ENCODE measurements at regions not wholly inside any gene's neighbourhood (a gene's known extent, or its start where the extent isn't known, plus 50 kb on each side); places are given as distances from the start of the nearest gene placed in this dataset.

DNA sequence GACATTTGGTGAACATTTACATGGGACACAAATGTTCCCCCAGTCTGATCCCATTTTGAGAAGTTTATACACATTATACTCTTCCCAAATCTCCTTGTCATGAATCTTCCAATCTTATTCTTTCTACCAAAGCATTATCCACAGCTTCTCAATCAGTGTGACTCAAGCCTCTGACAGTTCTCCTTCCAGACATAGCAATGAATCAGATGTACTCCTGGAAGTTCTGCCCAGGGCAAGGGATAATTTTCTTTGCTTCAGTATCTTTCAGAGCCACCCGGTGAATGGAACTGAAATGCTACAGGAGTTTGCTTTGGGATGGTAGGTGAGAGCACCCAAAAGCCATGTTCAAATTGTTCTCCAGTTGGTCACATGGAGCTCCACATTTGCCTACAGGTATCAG is 145.5 kb downstream of the ANXA5 start:
- Mint-ChIP-seq H3K36me3 (no peaks in the 10 kb centered on the region), H3K27me3 (ENCODE audit: insufficient read depth, low read depth) (no peaks in the 10 kb centered on the region), H3K4me3 (no peak overlapping the region), H3K9me3 (no peaks in the 10 kb centered on the region), H3K27ac (no peak overlapping the region), H3K4me1 (no peaks in the 10 kb centered on the region)
- Histone ChIP-seq H3K27ac (no peak overlapping the region), H3K4me2 (no peak overlapping the region), H2AFZ (replicated peaks) (no peak overlapping the region), H3K36me3 (no peaks in the 10 kb centered on the region), H3K79me2 (ENCODE audit: low read depth) (no peaks in the 10 kb centered on the region), H3F3A (ENCODE audit: low read depth) (no peaks in the 10 kb centered on the region), H3K27me3 (no peaks in the 10 kb centered on the region), H3K9me3 (ENCODE audit: low read depth) (no peaks in the 10 kb centered on the region), H3K4me3 (no peak overlapping the region), H3K9ac (no peak overlapping the region), H4K20me1 (ENCODE audit: low read depth) (no peaks in the 10 kb centered on the region), H3K4me1 (no peaks in the 10 kb centered on the region)
- no peak for DNase-seq (ENCODE audit: low spot score)
- TF ChIP-seq EZH2phosphoT487 (IDR thresholded peaks at IDR 0.05) (no peak), EZH2 (IDR thresholded peaks at IDR 0.05) (no peak)
- TF ChIP-seq, protein P1, sequence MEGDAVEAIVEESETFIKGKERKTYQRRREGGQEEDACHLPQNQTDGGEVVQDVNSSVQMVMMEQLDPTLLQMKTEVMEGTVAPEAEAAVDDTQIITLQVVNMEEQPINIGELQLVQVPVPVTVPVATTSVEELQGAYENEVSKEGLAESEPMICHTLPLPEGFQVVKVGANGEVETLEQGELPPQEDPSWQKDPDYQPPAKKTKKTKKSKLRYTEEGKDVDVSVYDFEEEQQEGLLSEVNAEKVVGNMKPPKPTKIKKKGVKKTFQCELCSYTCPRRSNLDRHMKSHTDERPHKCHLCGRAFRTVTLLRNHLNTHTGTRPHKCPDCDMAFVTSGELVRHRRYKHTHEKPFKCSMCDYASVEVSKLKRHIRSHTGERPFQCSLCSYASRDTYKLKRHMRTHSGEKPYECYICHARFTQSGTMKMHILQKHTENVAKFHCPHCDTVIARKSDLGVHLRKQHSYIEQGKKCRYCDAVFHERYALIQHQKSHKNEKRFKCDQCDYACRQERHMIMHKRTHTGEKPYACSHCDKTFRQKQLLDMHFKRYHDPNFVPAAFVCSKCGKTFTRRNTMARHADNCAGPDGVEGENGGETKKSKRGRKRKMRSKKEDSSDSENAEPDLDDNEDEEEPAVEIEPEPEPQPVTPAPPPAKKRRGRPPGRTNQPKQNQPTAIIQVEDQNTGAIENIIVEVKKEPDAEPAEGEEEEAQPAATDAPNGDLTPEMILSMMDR (IDR thresholded peaks at IDR 0.05), result no peak

DNA sequence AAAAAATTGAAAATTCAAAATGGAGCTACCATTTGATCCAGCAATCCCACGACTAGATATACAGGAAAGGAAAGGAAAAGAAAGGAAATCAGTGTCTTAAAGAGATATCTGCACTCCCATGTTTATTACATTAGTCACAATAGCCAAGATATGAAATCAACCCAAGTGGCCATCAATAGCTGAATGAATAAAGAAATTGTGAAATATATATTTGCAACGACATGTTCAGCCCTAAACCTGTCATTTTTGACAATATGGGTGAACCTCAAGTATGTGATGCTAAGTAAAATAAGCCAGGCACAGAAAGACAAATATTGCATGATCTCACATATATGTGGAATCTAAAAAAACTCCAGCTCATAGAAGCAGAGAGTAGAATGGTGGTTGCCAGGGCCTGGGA is 155.1 kb downstream of the ANXA5 start:
- no peak overlapping the region for H3K4me2 ChIP-seq
- DNase-seq (ENCODE audit: low spot score), result no peak
- H3K4me3 Mint-ChIP-seq, result no peak overlapping the region
- H3K27me3 Mint-ChIP-seq (ENCODE audit: insufficient read depth, low read depth), result no peaks in the 10 kb centered on the region
- no peaks in the 10 kb centered on the region for H3K27me3 ChIP-seq
- H3K4me3 ChIP-seq, result no peak overlapping the region
- H3F3A ChIP-seq (ENCODE audit: low read depth), result no peaks in the 10 kb centered on the region
- no peaks in the 10 kb centered on the region for H3K79me2 ChIP-seq (ENCODE audit: low read depth)
- no peak overlapping the region for H2AFZ ChIP-seq (replicated peaks)
- H3K36me3 ChIP-seq, result no peaks in the 10 kb centered on the region
- H4K20me1 ChIP-seq (ENCODE audit: low read depth), result no peaks in the 10 kb centered on the region
- H3K4me1 ChIP-seq, result no peaks in the 10 kb centered on the region
- no peaks in the 10 kb centered on the region for H3K36me3 Mint-ChIP-seq
- H3K9me3 ChIP-seq (ENCODE audit: low read depth), result no peaks in the 10 kb centered on the region
- TF ChIP-seq EZH2phosphoT487 (IDR thresholded peaks at IDR 0.05) (no peak), EZH2 (IDR thresholded peaks at IDR 0.05) (no peak)
- TF ChIP-seq, protein P1 (IDR thresholded peaks at IDR 0.05), result no peak
- H3K4me1 Mint-ChIP-seq, result no peaks in the 10 kb centered on the region
- no peak overlapping the region for H3K27ac ChIP-seq
- no peaks in the 10 kb centered on the region for H3K9me3 Mint-ChIP-seq
- no peak overlapping the region for H3K9ac ChIP-seq
- no peak overlapping the region for H3K27ac Mint-ChIP-seq

DNA sequence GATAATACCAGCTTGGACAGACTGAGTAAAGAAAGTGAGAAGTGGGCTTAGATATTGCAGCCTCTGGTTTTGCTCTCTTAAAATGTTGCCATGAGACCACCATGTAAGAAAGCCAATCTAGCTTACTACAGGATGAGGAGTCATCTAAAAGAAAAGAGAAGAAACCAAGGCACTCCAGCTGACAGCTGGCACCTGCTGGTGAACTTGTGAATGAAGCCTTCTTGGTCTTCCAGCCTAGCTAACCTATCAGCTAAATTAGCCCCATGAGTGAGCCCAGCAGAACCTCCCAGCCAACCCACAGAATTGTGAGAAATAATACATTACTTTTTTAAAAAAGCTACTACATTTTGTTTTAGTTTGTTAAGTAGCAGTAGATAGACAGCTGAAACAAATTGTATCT is 154.5 kb upstream of the QRFPR start:
- H3K9me3 ChIP-seq (ENCODE audit: low read depth), result no peaks in the 10 kb centered on the region
- no peak overlapping the region for H3K9ac ChIP-seq
- Mint-ChIP-seq H3K27ac (no peak overlapping the region), H3K4me3 (no peak overlapping the region), H3K9me3 (no peaks in the 10 kb centered on the region), H3K36me3 (no peaks in the 10 kb centered on the region), H3K27me3 (ENCODE audit: insufficient read depth, low read depth) (no peaks in the 10 kb centered on the region), H3K4me1 (no peaks in the 10 kb centered on the region)
- no peak overlapping the region for H3K27ac ChIP-seq
- H3K36me3 ChIP-seq, result no peaks in the 10 kb centered on the region
- no peak overlapping the region for H2AFZ ChIP-seq (replicated peaks)
- H3K4me3 ChIP-seq, result no peak overlapping the region
- TF ChIP-seq EZH2 (IDR thresholded peaks at IDR 0.05), result no peak
- TF ChIP-seq, protein P1 (IDR thresholded peaks at IDR 0.05), result no peak
- TF ChIP-seq EZH2phosphoT487 (IDR thresholded peaks at IDR 0.05), result no peak
- no peaks in the 10 kb centered on the region for H4K20me1 ChIP-seq (ENCODE audit: low read depth)
- H3K27me3 ChIP-seq, result no peaks in the 10 kb centered on the region
- DNase-seq (ENCODE audit: low spot score), result no peak
- H3K4me2 ChIP-seq, result no peak overlapping the region
- no peaks in the 10 kb centered on the region for H3K4me1 ChIP-seq
- no peaks in the 10 kb centered on the region for H3F3A ChIP-seq (ENCODE audit: low read depth)
- H3K79me2 ChIP-seq (ENCODE audit: low read depth), result no peaks in the 10 kb centered on the region

DNA sequence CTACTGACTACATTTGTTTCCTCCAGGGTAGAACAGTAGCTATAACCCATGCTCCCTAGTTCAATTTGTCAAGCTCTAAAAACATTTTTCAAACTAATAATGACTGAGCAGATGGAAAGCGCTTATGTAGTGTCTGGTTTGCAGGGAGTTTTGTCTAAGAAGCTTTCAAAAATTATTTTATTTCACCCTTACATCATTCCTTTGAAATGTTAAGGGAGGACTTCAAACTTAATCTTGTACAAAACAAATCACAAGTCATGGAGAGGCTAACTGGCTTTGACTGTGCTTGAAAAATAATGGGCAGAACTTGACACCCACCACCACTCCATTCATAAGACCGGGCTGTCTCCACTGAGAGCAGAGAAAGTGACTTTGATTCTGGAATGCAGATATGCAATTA is 153.4 kb upstream of the QRFPR start:
- Histone ChIP-seq H3K79me2 (ENCODE audit: low read depth) (no peaks in the 10 kb centered on the region), H3K27me3 (no peaks in the 10 kb centered on the region), H4K20me1 (ENCODE audit: low read depth) (no peaks in the 10 kb centered on the region), H3K9me3 (ENCODE audit: low read depth) (no peaks in the 10 kb centered on the region), H3K36me3 (no peaks in the 10 kb centered on the region), H2AFZ (replicated peaks) (no peak overlapping the region), H3K27ac (no peak overlapping the region), H3F3A (ENCODE audit: low read depth) (no peaks in the 10 kb centered on the region), H3K4me2 (no peak overlapping the region), H3K4me1 (no peaks in the 10 kb centered on the region), H3K9ac (no peak overlapping the region), H3K4me3 (no peak overlapping the region)
- TF ChIP-seq EZH2 (IDR thresholded peaks at IDR 0.05) (no peak), EZH2phosphoT487 (IDR thresholded peaks at IDR 0.05) (no peak)
- TF ChIP-seq, protein P1 (IDR thresholded peaks at IDR 0.05), result no peak
- Mint-ChIP-seq H3K4me3 (no peak overlapping the region), H3K36me3 (no peaks in the 10 kb centered on the region), H3K4me1 (peaks cover under 1% of the 10 kb centered on the region), H3K27ac (no peak overlapping the region), H3K9me3 (no peaks in the 10 kb centered on the region), H3K27me3 (ENCODE audit: insufficient read depth, low read depth) (no peaks in the 10 kb centered on the region)
- DNase-seq (ENCODE audit: low spot score), result no peak
